H1 (cell line): ENCODE measurements at regions not wholly inside any gene's neighbourhood (a gene's known extent, or its start where the extent isn't known, plus 50 kb on each side); places are given as distances from the start of the nearest gene placed in this dataset.

ENCODE experiments used
- CEBPB ChIP-seq: IDR thresholded peaks from 2 replicates; pipeline ENCODE4 v1.6.1; 2012; ENCODE audit warnings: low read depth, low read length
- POLR2A ChIP-seq, 2 experiments: IDR thresholded peaks; 1 replicate in 1 of 2; 2 replicates in 1 of 2; pipeline ENCODE4 v1.6.1; 2011; ENCODE audit warnings: low read depth in 2 of 2, low read length in 2 of 2, mild to moderate bottlenecking in 2 of 2; ENCODE audit errors: control extremely low read depth in 1 of 2

- TF ChIP-seq POLR2A (IDR thresholded peaks at IDR 0.05; ENCODE audit: control extremely low read depth in 1 of 2, low read depth in 2 of 2, low read length in 2 of 2) (no peak), CEBPB (no peak)
These were observed 287.4 kb upstream of the TARS1 start (continued) for GRCh38 chr5:33153372-33153771.
